SKM-1 (cell line): ENCODE measurements at regions not wholly inside any gene's neighbourhood (a gene's known extent, or its start where the extent isn't known, plus 50 kb on each side); places are given as distances from the start of the nearest gene placed in this dataset.
A peak's percentile ranks its signal among the peaks of the same experiment; 100 is the strongest.

Experiments
- DNase-seq: peaks from one replicate; lab custom pipeline; 2025; ENCODE audit not compliant: unreplicated experiment; lab: John Stamatoyannopoulos, UW

- no peak for DNase-seq
Measured at GRCh38 chr3:147582642-147583041, 173.5 kb downstream of the ZIC1 start.

DNA sequence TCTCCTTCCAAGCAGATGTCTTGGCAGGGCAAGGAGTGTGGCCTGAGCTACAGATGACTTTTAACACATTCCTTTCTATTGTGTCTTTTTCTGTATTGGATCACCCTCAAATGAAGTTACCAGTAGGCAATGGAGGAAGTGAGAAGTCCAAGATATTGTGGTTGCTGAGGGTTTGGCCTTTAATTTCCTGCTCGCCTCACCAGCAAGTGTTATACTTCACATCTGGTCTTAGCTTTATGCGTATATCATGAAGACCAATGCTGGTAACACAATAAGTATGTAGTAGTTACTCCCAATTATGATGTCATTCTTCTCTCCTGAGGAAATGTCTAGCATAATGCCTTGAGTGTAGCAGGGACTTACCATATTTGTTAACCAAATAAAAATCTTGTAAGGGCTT, 179.9 kb downstream of the ZIC1 start:
- DNase-seq = no peak

DNA sequence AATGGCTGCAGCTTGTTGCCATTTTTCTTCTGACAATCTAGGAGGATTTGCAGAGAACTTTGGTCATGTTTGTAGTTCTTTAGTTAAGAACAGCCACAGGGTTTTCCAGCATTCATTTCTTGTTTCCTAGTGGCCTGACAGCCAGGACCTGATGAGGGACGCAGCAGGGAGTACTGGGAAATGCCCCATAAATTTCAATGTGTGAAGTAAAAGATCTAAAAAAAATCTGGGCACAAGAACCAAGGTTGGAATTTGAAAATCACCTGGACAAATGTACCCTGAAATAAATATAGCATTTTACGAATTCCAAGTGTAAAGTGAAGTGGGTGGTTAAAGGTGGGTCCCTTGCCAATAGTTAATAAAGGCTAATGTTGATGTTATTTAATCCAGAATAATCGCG, 195.0 kb downstream of the ZIC1 start:
- no peak for DNase-seq

GRCh38 chr3:147613725-147614124, 204.6 kb downstream of the ZIC1 start:
- DNase-seq = no peak

- no peak for DNase-seq
Measured at GRCh38 chr3:147614210-147614609, 205.0 kb downstream of the ZIC1 start.

DNA sequence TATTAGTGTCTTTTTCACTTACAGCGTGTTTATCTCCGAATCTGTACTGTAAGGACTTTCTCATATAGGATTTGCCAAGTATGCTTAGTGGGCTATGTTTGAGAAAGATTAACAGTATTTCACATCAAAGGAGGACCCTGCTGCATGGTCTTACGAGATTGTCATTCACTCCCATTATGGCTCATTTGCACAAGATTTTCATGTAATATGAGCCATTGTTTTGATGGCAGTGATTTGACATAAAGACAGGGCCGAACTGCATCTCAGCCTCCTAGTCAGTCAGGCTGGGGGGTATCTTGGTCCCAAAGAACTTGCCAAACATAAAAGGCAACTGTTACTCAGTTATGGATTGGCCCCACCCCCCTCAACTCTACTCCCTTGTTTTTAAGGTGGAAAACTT, 205.9 kb downstream of the ZIC1 start:
- no peak for DNase-seq

GRCh38 chr3:147616998-147617619, 207.9 kb downstream of the ZIC1 start:
- peak; percentile 46 for DNase-seq

- no peak for DNase-seq
Measured at GRCh38 chr3:147618691-147619090, 209.5 kb downstream of the ZIC1 start.

DNA sequence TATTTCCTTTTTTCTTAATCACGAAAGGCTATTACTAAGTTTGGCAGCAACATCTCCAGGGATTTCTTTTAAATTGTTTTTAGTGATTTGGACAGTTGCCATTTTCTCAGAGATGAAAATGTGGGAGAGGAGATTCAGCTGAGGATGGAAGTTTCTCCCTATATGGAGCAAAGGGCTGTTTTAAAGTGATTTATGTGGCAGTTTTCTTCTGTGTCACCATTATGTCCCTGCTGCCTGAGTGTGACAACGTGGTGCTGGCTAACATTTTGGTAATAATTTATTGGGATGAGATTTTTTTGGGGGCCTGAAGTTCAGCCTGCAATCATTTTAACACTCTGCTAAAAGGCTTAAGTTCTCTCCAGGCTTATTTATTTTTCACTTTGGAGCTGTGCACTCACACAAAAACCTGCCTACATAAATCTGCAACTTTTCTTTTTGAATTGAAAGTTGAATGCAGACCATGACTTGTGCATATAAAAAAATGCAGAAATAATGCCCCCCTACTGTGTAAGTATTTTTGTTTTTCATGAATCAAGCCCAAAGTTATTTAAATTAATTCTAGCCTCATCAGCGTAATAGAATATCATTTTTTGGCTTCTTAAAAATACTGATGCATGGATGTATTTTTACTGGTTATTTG, 210.9 kb downstream of the ZIC1 start:
- DNase-seq = no peak

DNA sequence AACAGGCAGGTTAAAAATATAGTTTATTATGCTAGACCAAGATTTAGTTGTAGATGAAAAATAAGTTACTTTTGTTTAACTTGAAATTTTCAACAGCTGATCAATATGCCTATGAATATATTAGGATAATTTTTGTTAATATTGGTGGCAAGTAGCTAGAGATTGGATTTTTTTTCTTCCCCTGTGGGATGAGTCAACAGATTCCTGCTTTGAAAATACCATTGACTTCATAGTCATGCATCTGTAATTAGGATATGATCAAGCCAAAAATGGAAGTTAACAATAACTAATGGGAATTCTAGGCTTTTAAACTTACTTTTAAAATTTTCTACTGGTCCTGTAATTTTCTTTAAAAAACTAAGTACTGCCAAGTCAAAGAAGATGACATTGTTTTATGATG, 211.7 kb downstream of the ZIC1 start:
- DNase-seq = no peak

- no peak for DNase-seq
Measured at GRCh38 chr3:147630921-147631415, 221.8 kb downstream of the ZIC1 start.

DNA sequence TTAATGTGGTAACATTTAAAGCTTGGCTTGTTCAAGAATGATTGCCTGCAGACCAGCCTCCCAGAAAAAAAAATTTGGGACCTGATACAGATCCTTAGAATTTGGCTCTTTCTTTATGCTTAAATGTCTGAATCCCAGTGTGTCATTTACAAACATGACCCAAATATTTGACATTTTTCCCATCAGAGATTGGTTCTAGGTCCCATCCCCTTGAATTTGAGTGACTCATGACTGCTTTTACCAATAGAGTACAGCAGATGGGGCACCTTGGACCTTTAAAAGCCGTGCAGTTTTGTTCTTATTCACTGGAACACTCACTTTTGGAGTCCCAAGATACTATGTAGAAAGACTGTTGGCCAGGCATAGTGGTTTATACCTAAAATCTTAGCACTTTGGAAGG, 231.6 kb downstream of the ZIC1 start:
- no peak for DNase-seq

DNA sequence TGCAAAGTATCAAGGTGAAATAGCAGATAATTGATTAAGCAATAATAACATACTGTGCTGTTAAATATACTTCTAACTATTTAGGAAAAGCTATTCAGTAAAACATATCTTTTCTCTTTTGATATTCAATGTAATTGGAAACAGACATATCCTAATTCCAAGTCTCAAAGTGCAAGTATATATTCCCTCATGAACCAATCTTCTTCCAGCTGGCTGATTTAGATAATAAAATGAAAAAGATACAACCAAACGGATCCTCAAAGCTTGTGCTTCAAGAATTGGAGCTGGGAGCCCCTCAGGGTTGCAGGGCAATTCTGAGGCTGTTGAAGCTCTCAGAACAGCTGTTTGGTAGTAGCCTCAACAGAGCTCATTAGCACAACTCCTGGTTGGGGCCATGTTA, 236.6 kb downstream of the ZIC1 start:
- DNase-seq = no peak

DNA sequence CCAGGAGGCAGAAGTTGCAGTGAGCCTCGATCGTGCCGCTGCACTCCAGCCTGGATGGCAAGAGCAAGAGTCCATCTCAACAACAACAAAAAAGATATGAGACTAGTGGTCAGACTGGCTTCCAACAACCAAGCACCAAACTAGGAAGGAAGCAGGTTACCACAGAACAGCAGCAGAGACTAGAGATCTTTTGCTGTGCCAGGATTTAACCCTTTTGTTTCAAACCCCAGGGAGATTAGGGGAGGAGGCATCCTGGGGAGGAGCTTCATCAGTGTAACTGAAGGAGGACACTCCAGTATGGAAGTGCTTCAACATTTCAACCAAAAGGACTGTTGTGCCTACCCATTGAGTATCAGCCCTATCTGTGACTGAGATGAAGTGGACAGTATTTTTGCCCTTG, 240.3 kb downstream of the ZIC1 start:
- DNase-seq = no peak

DNA sequence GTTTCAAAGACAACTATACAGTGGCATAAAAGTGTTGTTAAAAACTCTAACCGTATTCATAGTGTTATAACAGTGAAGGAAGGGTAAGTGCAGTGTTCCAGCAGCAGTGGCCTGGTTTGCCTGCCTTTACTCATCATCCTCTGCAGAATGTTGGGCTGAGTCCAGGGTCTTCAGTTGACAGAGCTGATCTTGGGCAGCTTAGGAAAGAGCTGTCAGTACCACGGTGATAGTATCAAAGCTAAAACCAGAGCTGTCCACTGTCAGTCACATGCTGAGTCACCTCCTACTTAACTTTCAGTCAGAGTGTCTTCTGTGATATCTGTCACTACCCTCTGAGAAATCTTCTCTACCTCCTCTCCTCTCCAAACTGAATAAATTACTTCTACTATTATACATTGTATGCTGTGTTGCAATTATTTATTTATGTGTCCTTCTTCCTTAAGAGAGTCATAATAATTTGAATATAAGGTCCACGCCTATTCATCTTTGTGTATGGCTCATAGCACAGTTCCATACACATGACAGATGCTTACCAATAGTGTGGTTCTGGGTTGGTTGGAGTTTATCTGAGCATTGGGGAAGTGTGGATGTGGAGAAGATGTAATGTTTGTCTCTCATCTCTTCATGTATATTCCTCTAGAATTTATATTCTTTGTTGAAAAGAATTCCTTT, 242.1 kb downstream of the ZIC1 start:
- no peak for DNase-seq

- DNase-seq = no peak
Measured at GRCh38 chr3:147652651-147653366, 243.6 kb downstream of the ZIC1 start.

DNA sequence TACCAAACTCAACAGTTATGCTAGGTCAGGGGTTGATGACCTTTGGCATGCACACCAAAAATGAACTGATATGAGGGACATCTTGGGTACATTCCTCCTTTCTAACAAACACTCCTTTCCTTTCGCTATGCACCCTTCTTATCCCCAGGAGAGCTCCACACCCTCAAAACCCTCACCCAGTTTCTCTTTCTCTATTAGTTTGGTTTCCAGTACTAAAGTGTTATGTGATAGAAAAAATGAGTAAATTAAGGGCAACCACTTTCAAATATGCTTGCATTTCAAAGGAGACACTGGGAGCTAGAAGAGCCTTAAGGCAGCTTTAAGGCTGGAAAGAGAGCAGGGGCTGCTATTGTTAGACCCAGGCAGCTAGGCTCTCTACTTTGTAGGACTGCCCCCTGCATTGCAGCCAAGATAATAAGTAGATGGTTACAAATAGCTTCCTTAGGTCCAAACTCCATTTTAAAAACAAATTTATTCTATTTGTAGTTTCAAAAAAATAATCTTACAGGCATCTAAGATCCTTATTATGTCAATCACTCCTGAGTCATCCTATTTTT, 244.3 kb downstream of the ZIC1 start:
- DNase-seq = no peak

DNA sequence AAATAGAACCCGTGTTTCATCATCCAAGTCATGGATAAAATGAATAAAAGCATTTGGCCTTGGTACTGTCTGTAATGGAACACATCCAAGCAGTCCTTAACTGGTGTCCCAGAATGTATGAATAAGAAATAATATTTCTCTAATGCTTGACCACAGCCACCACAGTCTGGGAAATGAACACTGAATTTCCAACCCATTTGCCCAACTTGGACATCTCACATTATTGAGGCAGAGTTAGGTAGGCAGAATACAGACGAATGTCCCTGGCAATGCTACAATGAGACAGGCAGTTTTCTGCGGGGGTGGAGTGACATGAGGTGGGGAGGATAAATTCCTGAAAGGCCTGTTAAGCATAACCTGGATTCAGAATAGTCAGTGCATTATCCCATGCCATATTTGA, 245.7 kb downstream of the ZIC1 start:
- no peak for DNase-seq

DNA sequence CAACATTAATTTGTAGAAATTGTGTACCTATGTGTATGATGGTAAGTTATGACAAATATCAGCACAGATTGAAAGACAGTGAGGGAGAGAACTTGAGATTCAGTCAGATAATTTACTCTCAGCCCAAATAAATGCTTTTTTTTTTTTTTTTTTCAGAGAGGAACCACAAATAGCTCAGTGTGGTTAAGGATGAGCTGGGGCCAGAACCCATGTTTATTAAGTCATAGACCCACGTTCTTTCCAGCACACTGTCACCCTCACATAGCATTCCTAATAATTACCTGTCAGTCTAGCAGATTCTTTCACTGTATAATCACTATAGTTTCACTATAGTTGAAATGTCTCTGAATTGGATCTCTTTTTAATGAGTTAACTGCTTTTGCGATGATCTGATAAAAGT, 246.1 kb downstream of the ZIC1 start:
- no peak for DNase-seq

GRCh38 chr3:147656023-147656422, 246.9 kb downstream of the ZIC1 start:
- no peak for DNase-seq

DNA sequence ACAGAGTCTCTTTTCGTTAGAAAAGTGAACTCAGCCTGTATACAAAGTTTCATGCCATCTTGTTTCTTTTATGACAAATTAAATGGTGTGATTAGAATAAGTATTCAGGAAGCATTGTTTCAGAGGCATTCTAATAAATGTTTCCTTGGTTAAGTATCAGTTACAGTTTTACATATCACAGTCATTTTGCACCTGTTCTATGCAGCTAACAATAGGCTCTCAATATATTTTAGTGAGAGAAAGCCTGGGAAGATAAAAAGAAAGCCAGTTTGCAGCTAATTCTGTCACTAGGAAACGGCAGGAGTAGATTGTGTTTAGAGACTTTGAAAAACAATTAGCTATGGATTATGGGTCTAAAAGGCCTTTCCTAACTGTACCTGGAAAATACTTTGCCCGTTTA, 252.8 kb downstream of the ZIC1 start:
- no peak for DNase-seq

DNA sequence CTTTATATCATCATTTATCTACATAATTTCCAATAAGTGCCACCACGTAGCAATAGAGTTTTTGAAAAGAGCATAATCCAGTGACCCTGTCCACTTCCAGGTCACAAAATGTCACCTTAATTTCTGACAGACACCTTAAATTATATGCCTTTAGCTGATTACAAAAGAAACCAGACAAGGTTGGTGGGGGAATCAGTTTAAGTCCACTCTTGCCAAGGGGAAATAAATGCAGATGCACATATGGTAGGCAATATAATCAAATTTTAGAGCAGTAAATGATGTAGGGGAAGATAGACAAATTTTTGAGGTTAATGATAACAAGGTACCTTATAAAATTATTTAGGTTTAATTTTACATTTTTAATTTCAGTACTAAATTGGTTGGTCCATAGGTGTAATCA, 253.5 kb downstream of the ZIC1 start:
- DNase-seq = no peak
